Fibroblast of villous mesenchyme (primary cell): ENCODE measurements at regions not wholly inside any gene's neighbourhood (a gene's known extent, or its start where the extent isn't known, plus 50 kb on each side); places are given as distances from the start of the nearest gene placed in this dataset.
"Not testable (repeated sequence)": the region's sequence is repeated elsewhere in the genome, so short reads cannot be mapped to it uniquely, and the experiment has no call there.

Experiments used
- DNase-seq: peaks from one replicate; pipeline ENCODE4 v3.0.0-alpha.2; 2010; ENCODE audit warnings: low read depth
- H3K4me3 ChIP-seq: 2 replicates; pipeline ENCODE4 v1.5.1; 2011; ENCODE audit warnings: low read depth, mild to moderate bottlenecking, low read length
- TF ChIP-seq, protein P1 (sequence below): IDR thresholded peaks from 2 replicates; pipeline ENCODE4 v1.5.1; 2012; ENCODE audit warnings: low read depth, mild to moderate bottlenecking, low read length; ENCODE audit not compliant: insufficient read depth

DNA sequence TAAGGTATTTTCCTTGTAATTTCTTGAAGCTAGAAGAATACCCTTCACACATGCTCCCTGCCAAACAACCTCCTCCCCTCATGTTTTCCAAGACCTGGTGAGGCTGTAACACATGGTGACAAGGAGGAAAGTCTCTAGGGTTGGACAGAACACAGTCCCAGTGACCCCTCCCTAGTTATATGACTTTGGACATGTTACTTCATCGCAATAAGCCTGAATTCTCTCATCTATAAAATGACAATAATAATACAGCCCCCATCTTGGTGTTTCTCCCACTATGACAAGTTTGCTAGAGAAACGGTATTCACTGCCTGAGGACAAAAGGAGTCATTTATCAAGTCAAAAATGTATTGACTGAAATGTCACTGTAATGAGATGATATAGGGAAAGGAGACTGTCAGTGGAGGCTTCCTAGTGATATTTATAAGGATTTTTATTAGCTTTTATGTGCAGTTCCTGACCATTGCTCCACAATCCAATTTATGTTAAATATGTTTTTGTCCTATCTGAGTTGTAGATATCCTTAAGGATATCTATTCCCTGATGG is 464.4 kb downstream of the SUCLG1 start:
- TF ChIP-seq, protein P1, sequence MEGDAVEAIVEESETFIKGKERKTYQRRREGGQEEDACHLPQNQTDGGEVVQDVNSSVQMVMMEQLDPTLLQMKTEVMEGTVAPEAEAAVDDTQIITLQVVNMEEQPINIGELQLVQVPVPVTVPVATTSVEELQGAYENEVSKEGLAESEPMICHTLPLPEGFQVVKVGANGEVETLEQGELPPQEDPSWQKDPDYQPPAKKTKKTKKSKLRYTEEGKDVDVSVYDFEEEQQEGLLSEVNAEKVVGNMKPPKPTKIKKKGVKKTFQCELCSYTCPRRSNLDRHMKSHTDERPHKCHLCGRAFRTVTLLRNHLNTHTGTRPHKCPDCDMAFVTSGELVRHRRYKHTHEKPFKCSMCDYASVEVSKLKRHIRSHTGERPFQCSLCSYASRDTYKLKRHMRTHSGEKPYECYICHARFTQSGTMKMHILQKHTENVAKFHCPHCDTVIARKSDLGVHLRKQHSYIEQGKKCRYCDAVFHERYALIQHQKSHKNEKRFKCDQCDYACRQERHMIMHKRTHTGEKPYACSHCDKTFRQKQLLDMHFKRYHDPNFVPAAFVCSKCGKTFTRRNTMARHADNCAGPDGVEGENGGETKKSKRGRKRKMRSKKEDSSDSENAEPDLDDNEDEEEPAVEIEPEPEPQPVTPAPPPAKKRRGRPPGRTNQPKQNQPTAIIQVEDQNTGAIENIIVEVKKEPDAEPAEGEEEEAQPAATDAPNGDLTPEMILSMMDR = no peak
- DNase-seq = no peak
- H3K4me3 ChIP-seq = no peak overlapping the region

DNA sequence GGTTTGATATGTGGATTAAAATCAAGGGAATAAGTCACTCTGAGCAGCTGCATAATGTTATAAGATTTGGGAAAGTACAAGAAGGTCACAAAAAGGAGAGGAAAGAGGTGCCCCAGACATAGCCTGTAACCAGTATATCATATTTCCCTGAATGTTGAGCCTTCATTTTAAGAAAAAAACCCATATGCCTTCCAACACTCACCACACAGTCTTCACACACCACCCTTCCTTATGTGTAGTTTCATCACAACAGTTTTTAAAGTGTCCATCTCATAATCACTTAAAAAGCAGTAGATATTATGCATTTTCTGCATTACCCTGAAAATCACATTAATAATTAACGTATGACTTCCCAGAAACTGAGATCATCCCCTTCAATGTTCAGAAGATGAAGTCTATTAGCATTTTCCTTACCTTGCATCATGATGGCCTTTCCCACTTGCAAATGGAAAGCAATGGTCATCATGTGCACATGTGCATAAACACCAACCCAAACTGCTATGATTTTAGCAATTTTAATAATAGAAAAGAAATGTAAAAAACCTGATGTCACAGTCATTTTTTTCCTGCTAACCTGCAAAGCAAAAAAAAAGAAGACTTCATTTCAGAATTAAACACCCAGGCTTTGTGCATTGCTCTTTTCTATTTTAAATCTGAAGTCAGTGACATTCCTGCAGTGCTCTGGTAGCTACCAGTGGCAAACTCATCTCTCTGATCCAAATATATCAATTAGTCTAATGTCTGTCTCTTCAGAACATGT is 465.0 kb downstream of the SUCLG1 start:
- DNase-seq = no peak
- H3K4me3 ChIP-seq = no peak overlapping the region
- TF ChIP-seq, protein P1 = no peak

DNA sequence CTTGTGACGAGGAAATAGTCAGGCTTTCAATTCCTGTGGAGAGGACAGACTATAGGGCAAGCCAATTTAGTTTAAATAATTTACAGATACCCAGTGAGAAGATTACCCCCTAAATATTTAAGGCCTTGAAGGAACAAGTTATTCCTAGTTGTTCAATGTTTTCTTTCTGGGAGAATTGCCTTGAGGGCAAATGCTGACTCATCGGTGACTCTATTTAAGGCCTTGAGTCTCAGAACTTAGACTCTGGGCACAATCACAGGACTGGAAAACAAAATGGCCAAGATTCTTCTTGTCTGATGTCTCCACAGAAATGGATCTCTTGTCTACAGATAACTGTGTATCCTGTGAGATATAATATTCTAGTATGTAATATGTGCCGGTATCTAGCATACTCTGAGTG is 467.1 kb downstream of the SUCLG1 start:
- TF ChIP-seq, protein P1 = no peak
- no peak for DNase-seq
- no peak overlapping the region for H3K4me3 ChIP-seq

DNA sequence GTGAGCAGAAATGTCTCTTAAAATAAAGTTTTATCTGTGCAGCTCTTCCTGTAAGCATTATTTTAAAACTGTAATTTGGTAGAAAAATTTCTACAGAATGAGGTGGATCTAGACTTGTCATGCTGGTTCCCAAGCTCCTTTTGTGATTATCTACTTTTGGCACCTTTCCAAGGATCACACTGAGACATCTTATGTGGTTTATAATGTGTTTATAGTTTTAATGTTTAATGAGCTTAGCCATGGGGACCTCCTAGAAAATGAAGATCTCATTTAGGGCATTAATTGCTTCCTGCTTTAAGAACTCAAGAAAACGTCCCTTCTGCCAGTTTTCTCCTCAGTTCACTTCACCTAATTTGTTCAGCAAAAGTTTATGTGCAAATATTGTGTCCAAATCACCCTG is 468.4 kb downstream of the SUCLG1 start:
- DNase-seq = no peak
- no peak overlapping the region for H3K4me3 ChIP-seq
- TF ChIP-seq, protein P1 = no peak

DNA sequence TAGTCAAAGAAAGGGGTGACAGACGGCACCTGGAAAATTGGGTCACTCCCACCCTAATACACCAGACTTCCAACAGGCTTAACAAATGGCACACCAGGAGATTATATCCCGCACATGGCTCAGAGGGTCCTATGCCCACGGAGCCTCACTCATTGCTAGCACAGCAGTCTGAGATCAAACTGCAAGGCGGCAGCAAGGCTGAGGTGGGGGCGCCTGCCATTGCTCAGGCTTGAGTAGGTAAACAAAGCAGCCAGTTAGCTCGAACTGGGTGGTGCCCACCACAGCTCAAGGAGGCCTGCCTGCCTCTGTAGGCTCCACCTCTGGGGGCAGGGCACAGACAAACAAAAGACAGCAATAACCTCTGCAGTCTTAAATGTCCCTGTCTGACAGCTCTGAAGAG is 482.5 kb downstream of the SUCLG1 start:
- H3K4me3 ChIP-seq, DNase-seq: not testable (repeated sequence)

DNA sequence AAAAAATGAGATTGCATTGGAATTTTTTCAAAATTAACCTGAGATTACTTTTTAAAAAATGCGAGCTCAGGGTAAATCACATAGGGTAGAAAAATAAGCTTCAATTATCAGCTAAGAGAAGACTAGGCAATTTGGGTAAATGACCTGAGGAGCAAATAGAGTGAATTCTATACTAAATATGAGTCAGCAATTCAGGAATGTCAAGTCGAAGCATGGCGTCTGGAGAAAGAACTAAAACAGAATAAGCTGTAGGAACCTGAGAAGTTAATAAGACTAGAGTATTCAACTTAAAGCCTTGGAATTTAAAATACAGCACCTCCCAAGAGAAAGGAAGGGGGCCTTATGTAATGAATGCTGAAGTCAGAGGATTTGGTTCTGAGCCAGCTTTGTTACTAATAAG is 487.0 kb downstream of the SUCLG1 start:
- H3K4me3 ChIP-seq = no peak overlapping the region
- TF ChIP-seq, protein P1 = no peak
- no peak for DNase-seq

DNA sequence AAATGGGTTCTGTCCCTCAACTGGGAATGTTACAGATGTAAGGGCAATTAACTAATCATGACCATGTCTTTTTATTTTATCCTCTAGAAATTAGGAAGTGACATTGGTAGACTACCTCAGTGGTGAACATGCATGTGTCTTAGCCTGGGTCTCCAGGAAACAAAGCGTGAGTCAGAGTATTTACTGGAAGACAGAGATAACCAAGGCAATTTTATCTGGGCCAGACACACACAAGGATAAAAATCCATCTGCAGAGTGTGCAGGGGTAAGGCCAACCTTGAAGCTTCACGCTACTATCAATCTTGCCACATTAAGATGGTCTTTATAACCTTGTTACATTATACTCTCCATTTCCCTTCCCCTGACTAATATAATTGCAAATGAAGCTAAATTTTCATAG is 487.5 kb downstream of the SUCLG1 start:
- TF ChIP-seq, protein P1 = no peak

More for the DNA sequence above, 487.5 kb downstream of the SUCLG1 start:
- no peak for DNase-seq
- H3K4me3 ChIP-seq = no peak overlapping the region
